ENCODE measurements at regions not wholly inside any gene's neighbourhood (a gene's known extent, or its start where the extent isn't known, plus 50 kb on each side); places are given as distances from the start of the nearest gene placed in this dataset.

DNA sequence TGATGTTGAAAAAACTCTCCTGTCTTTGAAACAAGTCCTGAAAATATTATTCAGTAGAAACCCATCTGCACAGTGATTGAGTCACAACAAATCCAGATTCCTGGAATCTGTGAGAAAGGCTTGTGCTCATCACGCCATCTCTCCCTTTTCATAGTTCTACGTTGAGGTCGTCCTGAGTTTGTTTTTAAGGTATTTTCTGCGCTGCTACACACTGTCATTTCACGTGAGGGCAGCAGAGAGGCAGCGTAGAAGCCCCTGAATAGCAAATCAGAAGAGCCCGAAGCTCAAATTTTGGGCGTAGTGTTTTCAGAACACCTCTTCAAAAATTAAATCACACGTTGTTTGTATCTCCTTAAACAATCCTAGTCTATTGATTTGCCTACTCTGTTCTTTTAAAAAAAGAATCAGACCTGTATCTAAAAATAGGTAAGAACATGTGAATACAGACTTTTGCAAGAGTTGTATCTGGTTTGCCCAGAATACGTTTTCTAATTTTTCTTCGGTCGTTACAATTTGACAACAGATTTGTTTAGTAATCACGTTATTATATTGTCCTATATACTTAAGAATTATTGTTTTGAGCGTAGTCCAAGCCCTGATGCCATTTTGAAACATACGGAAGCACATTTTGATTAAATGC lies 61.6 kb upstream of the SLC38A11 start:
- TF ChIP-seq, protein P1, sequence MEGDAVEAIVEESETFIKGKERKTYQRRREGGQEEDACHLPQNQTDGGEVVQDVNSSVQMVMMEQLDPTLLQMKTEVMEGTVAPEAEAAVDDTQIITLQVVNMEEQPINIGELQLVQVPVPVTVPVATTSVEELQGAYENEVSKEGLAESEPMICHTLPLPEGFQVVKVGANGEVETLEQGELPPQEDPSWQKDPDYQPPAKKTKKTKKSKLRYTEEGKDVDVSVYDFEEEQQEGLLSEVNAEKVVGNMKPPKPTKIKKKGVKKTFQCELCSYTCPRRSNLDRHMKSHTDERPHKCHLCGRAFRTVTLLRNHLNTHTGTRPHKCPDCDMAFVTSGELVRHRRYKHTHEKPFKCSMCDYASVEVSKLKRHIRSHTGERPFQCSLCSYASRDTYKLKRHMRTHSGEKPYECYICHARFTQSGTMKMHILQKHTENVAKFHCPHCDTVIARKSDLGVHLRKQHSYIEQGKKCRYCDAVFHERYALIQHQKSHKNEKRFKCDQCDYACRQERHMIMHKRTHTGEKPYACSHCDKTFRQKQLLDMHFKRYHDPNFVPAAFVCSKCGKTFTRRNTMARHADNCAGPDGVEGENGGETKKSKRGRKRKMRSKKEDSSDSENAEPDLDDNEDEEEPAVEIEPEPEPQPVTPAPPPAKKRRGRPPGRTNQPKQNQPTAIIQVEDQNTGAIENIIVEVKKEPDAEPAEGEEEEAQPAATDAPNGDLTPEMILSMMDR (IDR thresholded peaks at IDR 0.05; ENCODE audit: unreplicated experiment): no peak
- H3K27me3 Mint-ChIP-seq (ENCODE audit: low read depth): peaks cover 6% of the 10 kb centered on the region
- H3K27ac Mint-ChIP-seq: no peak overlapping the region
- H3K4me1 Mint-ChIP-seq: no peaks in the 10 kb centered on the region
- H3K4me3 Mint-ChIP-seq: no peak overlapping the region
- H3K9me3 Mint-ChIP-seq: peaks cover 4% of the 10 kb centered on the region
- H3K36me3 Mint-ChIP-seq: no peaks in the 10 kb centered on the region
- peak in 1 of 2 experiments; percentile 45 for DNase-seq (ENCODE audit: low spot score in 2 of 2, unreplicated experiment in 2 of 2)

DNA sequence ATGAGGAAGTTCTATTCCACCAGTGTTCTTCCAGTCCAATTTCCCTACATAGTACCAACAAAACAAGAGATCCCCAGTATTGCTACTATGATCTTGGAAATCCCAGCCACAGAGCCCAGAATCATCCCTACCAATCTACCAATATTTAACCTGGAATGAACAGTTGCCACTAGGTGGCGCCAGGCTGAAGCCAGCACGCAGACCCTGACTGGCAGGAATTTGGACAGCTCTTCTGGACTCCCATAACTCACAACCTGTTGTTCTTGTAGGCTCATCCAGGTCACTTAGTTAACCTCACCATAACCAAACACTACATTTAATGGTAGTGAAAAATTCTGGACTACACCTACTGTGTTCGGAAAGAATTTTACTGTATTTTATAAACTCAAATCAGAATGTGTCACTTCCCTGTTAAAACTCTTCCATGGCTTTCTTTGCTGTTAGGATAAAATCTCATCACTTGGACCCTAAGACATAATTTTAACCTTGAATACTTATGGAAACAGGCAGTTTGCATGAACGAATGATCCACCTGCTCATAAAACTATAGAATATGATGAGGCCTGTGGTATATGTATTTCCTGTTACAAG lies 59.8 kb upstream of the SLC38A11 start:
- no peak overlapping the region for H3K27ac Mint-ChIP-seq
- TF ChIP-seq, protein P1 (IDR thresholded peaks at IDR 0.05; ENCODE audit: unreplicated experiment): peak; percentile 84
- H3K36me3 Mint-ChIP-seq: no peaks in the 10 kb centered on the region
- no peaks in the 10 kb centered on the region for H3K4me1 Mint-ChIP-seq
- H3K9me3 Mint-ChIP-seq: peaks cover 2% of the 10 kb centered on the region
- peak; percentile 39 to 74 for DNase-seq (ENCODE audit: low spot score in 2 of 2, unreplicated experiment in 2 of 2)
- H3K27me3 Mint-ChIP-seq (ENCODE audit: low read depth): peaks cover 9% of the 10 kb centered on the region
- H3K4me3 Mint-ChIP-seq: no peak overlapping the region

DNA sequence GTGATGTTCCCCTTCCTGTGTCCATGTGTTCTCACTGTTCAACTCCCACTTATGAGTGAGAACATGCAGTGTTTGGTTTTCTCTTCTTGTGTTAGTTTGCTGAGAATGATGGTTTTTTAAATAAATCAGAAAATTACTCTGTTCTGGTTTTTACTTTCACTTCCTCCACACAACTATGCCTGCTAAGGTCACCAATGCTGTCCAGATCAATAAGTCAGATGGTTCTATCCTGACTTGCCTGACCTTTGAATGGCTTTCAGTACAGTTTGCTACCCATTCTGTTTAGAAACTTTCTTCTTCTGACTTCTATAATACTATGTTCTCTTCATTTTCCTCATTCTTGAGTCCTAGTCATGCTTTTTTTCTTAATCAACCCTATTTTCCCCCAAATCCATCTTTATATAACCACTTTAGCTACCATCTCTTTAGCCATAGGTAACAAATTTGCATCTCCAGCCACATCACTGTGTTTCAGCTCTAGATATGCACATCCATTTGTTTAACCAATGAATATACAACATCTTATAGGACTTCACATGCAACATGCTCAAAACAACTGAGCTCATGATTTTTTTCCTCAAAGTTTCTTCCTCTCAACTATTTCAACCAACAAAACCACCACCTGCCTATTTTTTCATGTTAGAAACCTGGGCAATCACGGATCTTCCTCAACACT lies 58.8 kb upstream of the SLC38A11 start:
- no peaks in the 10 kb centered on the region for H3K4me1 Mint-ChIP-seq
- H3K36me3 Mint-ChIP-seq: no peaks in the 10 kb centered on the region
- no peaks in the 10 kb centered on the region for H3K9me3 Mint-ChIP-seq

DNA sequence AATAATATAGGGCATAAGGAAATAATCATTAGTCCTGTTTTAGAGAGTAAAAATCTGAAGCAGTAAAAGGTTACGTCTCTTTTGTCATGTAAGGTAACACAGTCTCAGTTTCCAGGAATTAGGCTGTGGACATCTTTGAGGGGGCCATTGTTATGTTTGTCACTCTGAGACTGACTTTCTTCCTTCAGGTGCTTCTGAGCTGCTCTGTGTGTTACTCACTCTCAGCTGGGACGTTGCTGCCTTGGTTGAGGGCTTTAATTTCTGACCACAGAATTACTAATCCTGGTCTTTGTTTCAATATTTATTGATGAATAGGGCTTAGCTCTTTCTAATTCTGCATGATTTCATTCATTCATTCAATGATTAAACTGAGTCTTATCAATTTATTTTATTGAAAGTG lies 55.9 kb upstream of the SLC38A11 start:
- no peak overlapping the region for H3K27ac Mint-ChIP-seq
- DNase-seq (ENCODE audit: low spot score in 2 of 2, unreplicated experiment in 2 of 2): no peak
- peaks cover 4% of the 10 kb centered on the region for H3K4me1 Mint-ChIP-seq
- no peak overlapping the region for H3K4me3 Mint-ChIP-seq
- no peaks in the 10 kb centered on the region for H3K9me3 Mint-ChIP-seq
- H3K27me3 Mint-ChIP-seq (ENCODE audit: low read depth): peaks cover 11% of the 10 kb centered on the region
- TF ChIP-seq, protein P1 (IDR thresholded peaks at IDR 0.05; ENCODE audit: unreplicated experiment): no peak
- H3K36me3 Mint-ChIP-seq: no peaks in the 10 kb centered on the region

More for the DNA sequence above, 58.8 kb upstream of the SLC38A11 start:
- no peak for DNase-seq (ENCODE audit: low spot score in 2 of 2, unreplicated experiment in 2 of 2)
- TF ChIP-seq, protein P1 (IDR thresholded peaks at IDR 0.05; ENCODE audit: unreplicated experiment): no peak
- Mint-ChIP-seq H3K27ac (no peak overlapping the region), H3K4me3 (no peak overlapping the region), H3K27me3 (ENCODE audit: low read depth) (peaks cover 11% of the 10 kb centered on the region)

DNA sequence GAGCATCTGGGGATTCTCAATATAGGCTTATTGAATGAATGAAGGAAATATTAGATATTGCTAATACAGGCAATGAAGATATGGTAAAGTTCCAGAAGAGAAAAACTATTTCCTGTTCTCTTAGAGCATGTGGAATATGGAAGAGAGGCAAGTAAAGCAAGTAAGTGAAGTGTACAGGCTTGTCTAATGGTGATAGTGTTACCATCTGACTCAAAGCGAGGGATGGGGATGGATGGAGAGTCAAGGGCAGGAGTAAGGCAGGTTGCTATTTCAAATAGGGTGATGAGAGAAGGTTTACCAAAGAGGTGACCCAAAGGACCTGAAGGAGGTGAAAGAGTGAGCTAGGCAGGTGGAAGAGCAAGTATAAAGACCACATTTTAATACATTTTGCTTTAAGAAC lies 55.2 kb upstream of the SLC38A11 start:
- TF ChIP-seq, protein P1 (IDR thresholded peaks at IDR 0.05; ENCODE audit: unreplicated experiment): no peak
- peaks cover 11% of the 10 kb centered on the region for H3K27me3 Mint-ChIP-seq (ENCODE audit: low read depth)
- H3K36me3 Mint-ChIP-seq: no peaks in the 10 kb centered on the region
- H3K27ac Mint-ChIP-seq: no peak overlapping the region
- peaks cover 4% of the 10 kb centered on the region for H3K4me1 Mint-ChIP-seq
- DNase-seq (ENCODE audit: low spot score in 2 of 2, unreplicated experiment in 2 of 2): no peak
- no peaks in the 10 kb centered on the region for H3K9me3 Mint-ChIP-seq
- H3K4me3 Mint-ChIP-seq: no peak overlapping the region
